ENCODE measurements at regions not wholly inside any gene's neighbourhood (a gene's known extent, or its start where the extent isn't known, plus 50 kb on each side); places are given as distances from the start of the nearest gene placed in this dataset.

- no peak for TF ChIP-seq CTCF (conservative IDR thresholded peaks at IDR 0.05)
- H3K27ac ChIP-seq (ENCODE audit: insufficient read length, low read depth, low read length): no peak overlapping the region
- H2AFZ ChIP-seq (ENCODE audit: low read length): no peak overlapping the region
These were observed 80.5 kb upstream of the PCED1B start for GRCh38 chr12:46998811-46999368.

More at GRCh38 chr12:46998811-46999368, 80.5 kb upstream of the PCED1B start:
- no peaks in the 10 kb centered on the region for H3K79me2 ChIP-seq (ENCODE audit: insufficient read depth, low read length)
- H4K91ac ChIP-seq (ENCODE audit: insufficient read length, low read depth, low read length): no peak overlapping the region
- no peak overlapping the region for H4K5ac ChIP-seq (ENCODE audit: insufficient read length, low read depth, low read length)
- no peak overlapping the region for H3T11ph ChIP-seq (ENCODE audit: low read length)
- Mint-ChIP-seq H3K4me1 (no peaks in the 10 kb centered on the region), H3K9me3 (peaks cover 2 to 5% of the 10 kb centered on the region in 2 experiments; a peak in 4 of 5 replicates), H3K27me3 (ENCODE audit: low read depth) (no peaks in the 10 kb centered on the region), H3K4me3 (no peak overlapping the region), H3K27ac (no peak overlapping the region), H3K36me3 (ENCODE audit: insufficient read depth in 1 of 3, low read depth in 3 of 3) (no peaks in the 10 kb centered on the region; a peak in 4 of 7 replicates)
- no peaks in the 10 kb centered on the region for H4K20me1 ChIP-seq (ENCODE audit: control insufficient read depth, insufficient read depth, insufficient read length)
- no peak overlapping the region for H3K23ac ChIP-seq (ENCODE audit: insufficient read length, low read depth, low read length)
- H2BK12ac ChIP-seq (ENCODE audit: insufficient read length, low read depth, low read length): no peak overlapping the region
- no peak overlapping the region for H2BK5ac ChIP-seq (ENCODE audit: insufficient read length, low read length)
- no peaks in the 10 kb centered on the region for H3K4me1 ChIP-seq (ENCODE audit: insufficient read depth, low read length)
- H2BK15ac ChIP-seq (ENCODE audit: low read depth, low read length): no peak overlapping the region
- no peak overlapping the region for H2AK5ac ChIP-seq (ENCODE audit: insufficient read length, low read length)
- no peak overlapping the region for H3K18ac ChIP-seq (ENCODE audit: insufficient read length, low read depth, low read length)
- no peaks in the 10 kb centered on the region for H3K9me3 ChIP-seq (ENCODE audit: control insufficient read depth, low read depth, low read length)
- no peaks in the 10 kb centered on the region for H3K23me2 ChIP-seq (ENCODE audit: insufficient read length, low read depth, low read length, poor library complexity, severe bottlenecking)
- H3K9ac ChIP-seq (ENCODE audit: extremely low read depth, insufficient read length, low read length): no peak overlapping the region
- no peak overlapping the region for H3K4me2 ChIP-seq (ENCODE audit: insufficient read depth, insufficient read length, low read length)
- no peaks in the 10 kb centered on the region for H3K27me3 ChIP-seq (ENCODE audit: insufficient read depth, low read length)
- H3K14ac ChIP-seq (ENCODE audit: insufficient read depth, low read length): no peak overlapping the region
- no peak overlapping the region for H4K8ac ChIP-seq (replicated peaks; ENCODE audit: insufficient read length, low read depth, low read length)
- no peak overlapping the region for H3K56ac ChIP-seq (ENCODE audit: insufficient read length, low read depth, low read length)
- no CpG with 5 or more reads among the region's 5 CpGs for WGBS (ENCODE audit: extremely low coverage, insufficient read length, low lambda C conversion rate)
- no peak overlapping the region for H2BK20ac ChIP-seq (ENCODE audit: low read depth, low read length, poor library complexity, severe bottlenecking)
- no peak overlapping the region for H3K4ac ChIP-seq (ENCODE audit: low read depth, low read length)
- DNase-seq: no peak
- no peaks in the 10 kb centered on the region for H3K79me1 ChIP-seq (ENCODE audit: insufficient read depth, low read depth, low read length, poor library complexity, severe bottlenecking)
- H2BK120ac ChIP-seq (ENCODE audit: low read depth, low read length, poor library complexity, severe bottlenecking): no peak overlapping the region

Data from H9 (cell line).